ENCODE measurements at regions not wholly inside any gene's neighbourhood (a gene's known extent, or its start where the extent isn't known, plus 50 kb on each side); places are given as distances from the start of the nearest gene placed in this dataset.

- no peak for ATAC-seq
- TF ChIP-seq ZNF565 (CRISPR knock-in tag; conservative IDR thresholded peaks at IDR 0.05; ENCODE audit: low read depth) (no peak), ZFP30 (CRISPR knock-in tag; IDR thresholded peaks at IDR 0.05) (no peak), PATZ1 (CRISPR knock-in tag; IDR thresholded peaks at IDR 0.05; ENCODE audit: borderline replicate concordance) (no peak), CREB5 (CRISPR knock-in tag; IDR thresholded peaks at IDR 0.05; ENCODE audit: low read depth) (no peak), PPARA (CRISPR knock-in tag; IDR thresholded peaks at IDR 0.05; ENCODE audit: borderline replicate concordance) (no peak), GLIS3 (CRISPR knock-in tag; IDR thresholded peaks at IDR 0.05) (no peak), OSR1 (CRISPR knock-in tag; IDR thresholded peaks at IDR 0.05) (no peak), TSHZ2 (CRISPR knock-in tag; IDR thresholded peaks at IDR 0.05) (no peak), RARB (CRISPR knock-in tag; IDR thresholded peaks at IDR 0.05) (no peak), TCF4 (CRISPR knock-in tag; IDR thresholded peaks at IDR 0.05; ENCODE audit: borderline replicate concordance) (no peak), CSRNP3 (CRISPR knock-in tag; IDR thresholded peaks at IDR 0.05) (no peak), SNAI2 (CRISPR knock-in tag; IDR thresholded peaks at IDR 0.05) (no peak), ZNF70 (CRISPR knock-in tag; IDR thresholded peaks at IDR 0.05) (no peak), TOX (CRISPR knock-in tag; IDR thresholded peaks at IDR 0.05; ENCODE audit: borderline replicate concordance) (no peak), BACH2 (CRISPR knock-in tag; IDR thresholded peaks at IDR 0.05; ENCODE audit: borderline replicate concordance) (no peak)
Observed at GRCh38 chr5:67305913-67306710, 109.5 kb upstream of the CD180 start.

GRCh38 chr5:67305401-67305800 lies 108.8 kb upstream of the CD180 start:
- TF ChIP-seq POU6F1 (CRISPR knock-in tag; IDR thresholded peaks at IDR 0.05; ENCODE audit: borderline replicate concordance, low read depth) (no peak), SNAI2 (CRISPR knock-in tag; IDR thresholded peaks at IDR 0.05) (no peak), ZNF70 (CRISPR knock-in tag; IDR thresholded peaks at IDR 0.05) (no peak), ZNF565 (CRISPR knock-in tag; conservative IDR thresholded peaks at IDR 0.05; ENCODE audit: low read depth) (no peak), GLIS3 (CRISPR knock-in tag; IDR thresholded peaks at IDR 0.05) (no peak), TOX (CRISPR knock-in tag; IDR thresholded peaks at IDR 0.05; ENCODE audit: borderline replicate concordance) (no peak), CSRNP3 (CRISPR knock-in tag; IDR thresholded peaks at IDR 0.05) (no peak), ARNTL (CRISPR knock-in tag; IDR thresholded peaks at IDR 0.05; ENCODE audit: borderline replicate concordance, low read depth) (no peak), ESRRG (CRISPR knock-in tag; IDR thresholded peaks at IDR 0.05) (no peak), RARB (CRISPR knock-in tag; IDR thresholded peaks at IDR 0.05) (no peak), PATZ1 (CRISPR knock-in tag; IDR thresholded peaks at IDR 0.05; ENCODE audit: borderline replicate concordance) (no peak), OSR1 (CRISPR knock-in tag; IDR thresholded peaks at IDR 0.05) (no peak), CSDC2 (CRISPR knock-in tag; IDR thresholded peaks at IDR 0.05) (no peak), ISL1 (CRISPR knock-in tag; IDR thresholded peaks at IDR 0.05) (no peak), BACH2 (CRISPR knock-in tag; IDR thresholded peaks at IDR 0.05; ENCODE audit: borderline replicate concordance) (no peak), TCF4 (CRISPR knock-in tag; IDR thresholded peaks at IDR 0.05; ENCODE audit: borderline replicate concordance) (no peak), ZNF8 (CRISPR knock-in tag; IDR thresholded peaks at IDR 0.05) (no peak), ZC3H10 (CRISPR knock-in tag; IDR thresholded peaks at IDR 0.05) (no peak), TSHZ2 (CRISPR knock-in tag; IDR thresholded peaks at IDR 0.05) (no peak), ZFP30 (CRISPR knock-in tag; IDR thresholded peaks at IDR 0.05) (no peak)
- ATAC-seq: no peak

Data from SK-N-SH treated with all-trans-retinoic acid at 6 μM for 48 hours (cell line).